DMS53 treated with DMSO at 0.1 percent for 48 hours (cell line): ENCODE measurements at regions not wholly inside any gene's neighbourhood (a gene's known extent, or its start where the extent isn't known, plus 50 kb on each side); places are given as distances from the start of the nearest gene placed in this dataset.
"Not testable (repeated sequence)": the region's sequence is repeated elsewhere in the genome, so short reads cannot be mapped to it uniquely, and the experiment has no call there.

Experiments used
- DNase-seq: peaks from one replicate; lab custom pipeline; 2025; ENCODE audit not compliant: unreplicated experiment; lab: John Stamatoyannopoulos, UW

DNA sequence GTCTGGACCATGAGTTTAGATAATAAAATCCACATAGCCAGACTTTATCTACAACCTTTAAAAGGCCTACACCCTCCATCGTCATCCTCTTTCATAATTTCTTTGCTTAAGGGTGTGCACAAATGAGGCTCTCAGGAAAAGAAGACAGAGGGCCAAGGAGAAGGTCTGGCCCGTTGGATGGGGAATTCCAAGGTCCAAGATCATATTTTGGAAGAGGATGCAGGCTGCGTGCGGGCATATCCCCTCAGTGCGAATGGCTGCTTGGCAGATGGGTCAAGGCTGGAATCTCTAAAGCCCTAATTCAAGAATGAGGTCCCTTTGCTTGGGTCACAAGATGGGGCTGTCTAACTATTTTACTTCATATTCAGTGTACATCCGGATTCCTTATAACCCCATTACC, 782.2 kb upstream of the NCAM2 start:
- DNase-seq: no peak

- DNase-seq: no peak
These were observed 777.6 kb upstream of the NCAM2 start for GRCh38 chr21:20220586-20220985.

DNA sequence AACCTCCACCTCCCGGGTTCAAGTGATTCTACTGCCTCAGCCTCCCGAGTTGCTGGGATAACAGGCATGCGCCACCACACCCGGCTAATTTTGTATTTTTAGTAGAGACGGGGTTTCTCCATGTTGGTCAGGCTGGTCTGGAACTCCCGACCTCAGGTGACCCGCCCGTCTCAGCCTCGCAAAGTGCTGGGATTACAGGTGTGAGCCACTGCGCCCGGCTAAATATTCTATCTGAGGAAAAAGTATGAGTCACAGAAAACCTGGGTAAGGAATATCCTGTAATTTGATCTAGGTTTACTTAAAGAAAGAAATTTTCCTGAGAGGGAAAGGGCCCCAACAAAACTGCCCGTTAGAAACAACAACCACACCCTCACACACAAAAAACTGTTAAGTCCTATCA, 776.2 kb upstream of the NCAM2 start:
- DNase-seq: not testable (repeated sequence)

- DNase-seq: not testable (repeated sequence)
These were observed 761.6 kb upstream of the NCAM2 start for GRCh38 chr21:20236649-20237048.

DNA sequence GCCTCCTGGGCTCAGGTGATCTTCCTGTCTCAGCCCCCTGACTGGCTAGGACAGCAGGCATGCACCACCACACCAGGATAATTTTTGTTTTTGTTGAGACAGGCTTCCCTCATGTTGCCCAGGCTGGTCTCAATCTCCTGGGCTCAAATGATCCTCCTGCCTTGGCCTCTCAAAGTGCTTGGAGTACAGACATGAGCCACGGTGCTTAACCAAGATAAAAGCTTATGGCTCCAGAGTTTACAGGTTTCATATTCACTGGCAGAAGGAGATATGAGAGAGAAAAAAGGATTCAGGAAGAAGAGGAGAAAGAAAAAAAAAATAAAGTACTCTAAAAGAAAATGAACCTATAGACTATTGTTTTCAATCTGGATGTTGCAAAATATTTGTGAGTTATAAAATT, 748.8 kb upstream of the NCAM2 start:
- DNase-seq: no peak

GRCh38 chr21:20250337-20250736, 747.9 kb upstream of the NCAM2 start:
- DNase-seq: no peak

DNA sequence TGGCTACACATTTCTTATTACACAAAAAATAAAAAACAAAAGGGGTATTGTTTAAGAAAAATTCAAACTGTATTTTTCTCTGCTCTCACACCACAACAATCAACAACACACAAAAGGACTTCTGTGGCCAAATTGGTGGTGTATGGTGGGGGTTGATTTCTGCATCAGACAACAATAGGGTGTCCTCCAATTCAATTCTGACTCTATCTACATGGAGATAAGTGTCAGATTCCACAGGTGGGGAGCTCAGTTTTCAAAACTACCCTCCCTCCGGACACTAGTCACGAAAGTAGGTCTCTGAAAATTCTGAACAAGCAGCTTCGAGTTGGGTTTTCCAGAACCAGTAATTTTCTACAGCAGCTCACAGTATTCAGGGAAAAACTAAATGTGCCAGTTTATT, 744.9 kb upstream of the NCAM2 start:
- no peak for DNase-seq

- no peak for DNase-seq
These were observed 743.2 kb upstream of the NCAM2 start for GRCh38 chr21:20254964-20255363.

- DNase-seq: no peak
These were observed 741.0 kb upstream of the NCAM2 start for GRCh38 chr21:20257052-20257740.

GRCh38 chr21:20258542-20258941, 739.7 kb upstream of the NCAM2 start:
- no peak for DNase-seq

DNA sequence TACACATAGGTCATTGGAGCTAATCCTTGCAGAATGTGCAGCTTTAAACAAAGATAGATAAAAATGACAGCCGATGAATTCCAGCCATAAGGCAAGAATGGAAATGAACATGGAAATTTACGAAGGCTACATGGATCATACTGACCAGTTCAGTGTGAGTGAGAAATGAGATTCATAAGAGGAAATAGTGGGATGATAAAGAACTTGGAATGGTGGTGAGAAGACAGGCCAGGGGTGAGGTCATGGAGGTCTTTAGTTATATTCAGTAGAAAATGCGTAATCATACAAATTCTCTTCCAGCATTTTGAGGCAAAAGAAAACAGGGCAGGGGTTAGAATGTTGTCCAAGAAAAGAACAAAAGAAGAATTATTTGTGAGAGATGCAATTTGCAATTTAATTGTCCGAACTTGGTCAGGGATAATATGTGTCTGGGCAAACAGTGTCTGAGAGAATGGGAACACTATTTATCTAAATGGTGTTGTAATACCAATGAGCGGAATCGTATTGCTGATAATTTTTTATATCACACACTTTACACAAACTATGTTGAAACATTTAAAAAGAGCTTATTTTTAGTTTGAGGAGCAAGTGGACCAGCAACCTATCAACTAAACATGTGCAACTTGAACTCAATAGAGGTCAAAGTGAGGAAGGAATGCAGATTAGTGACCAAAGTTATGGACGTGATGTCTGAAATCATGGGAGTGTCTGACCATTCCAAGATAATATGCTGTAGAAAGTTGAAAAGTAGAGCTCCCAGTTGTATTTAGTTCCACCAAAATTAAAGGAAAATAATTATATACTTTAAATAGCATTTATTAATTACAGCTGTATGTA, 739.0 kb upstream of the NCAM2 start:
- DNase-seq: no peak

GRCh38 chr21:20260124-20260523, 738.1 kb upstream of the NCAM2 start:
- DNase-seq: no peak

- no peak for DNase-seq
These were observed 736.8 kb upstream of the NCAM2 start for GRCh38 chr21:20261364-20261763.

DNA sequence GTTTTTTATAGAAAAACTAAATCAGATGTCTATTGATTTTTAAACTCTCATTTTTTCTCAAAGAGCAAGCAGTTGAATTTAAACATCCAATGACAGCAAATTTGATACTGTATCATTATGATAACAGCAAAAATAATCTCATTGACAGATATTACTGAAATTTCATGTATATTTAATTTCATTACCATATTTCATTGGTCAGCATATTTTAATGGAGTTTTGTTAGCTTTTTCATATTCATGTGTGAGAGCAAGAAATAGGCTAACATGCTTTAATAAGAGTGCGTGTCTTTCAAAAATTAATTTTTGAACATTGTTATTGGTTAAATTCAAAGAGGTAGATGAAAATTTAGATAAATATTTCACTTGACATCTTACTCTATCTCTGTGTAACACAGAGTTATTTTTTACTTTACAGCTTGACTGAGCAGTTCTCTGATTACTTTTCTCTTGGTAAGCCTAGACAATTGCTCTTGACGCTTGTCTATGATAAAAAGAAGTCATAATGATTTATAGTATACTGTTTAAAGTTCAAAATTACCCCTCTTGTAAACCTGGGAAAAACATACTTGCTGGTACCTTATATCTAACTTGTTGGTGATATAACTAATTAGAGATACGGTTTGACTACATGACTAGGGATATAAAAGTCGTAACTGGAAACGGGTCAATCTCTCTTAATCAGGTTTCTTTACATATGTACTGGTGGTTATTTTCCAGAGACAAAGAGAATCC, 732.3 kb upstream of the NCAM2 start:
- no peak for DNase-seq

GRCh38 chr21:20266441-20266710, 731.8 kb upstream of the NCAM2 start:
- DNase-seq: no peak

DNA sequence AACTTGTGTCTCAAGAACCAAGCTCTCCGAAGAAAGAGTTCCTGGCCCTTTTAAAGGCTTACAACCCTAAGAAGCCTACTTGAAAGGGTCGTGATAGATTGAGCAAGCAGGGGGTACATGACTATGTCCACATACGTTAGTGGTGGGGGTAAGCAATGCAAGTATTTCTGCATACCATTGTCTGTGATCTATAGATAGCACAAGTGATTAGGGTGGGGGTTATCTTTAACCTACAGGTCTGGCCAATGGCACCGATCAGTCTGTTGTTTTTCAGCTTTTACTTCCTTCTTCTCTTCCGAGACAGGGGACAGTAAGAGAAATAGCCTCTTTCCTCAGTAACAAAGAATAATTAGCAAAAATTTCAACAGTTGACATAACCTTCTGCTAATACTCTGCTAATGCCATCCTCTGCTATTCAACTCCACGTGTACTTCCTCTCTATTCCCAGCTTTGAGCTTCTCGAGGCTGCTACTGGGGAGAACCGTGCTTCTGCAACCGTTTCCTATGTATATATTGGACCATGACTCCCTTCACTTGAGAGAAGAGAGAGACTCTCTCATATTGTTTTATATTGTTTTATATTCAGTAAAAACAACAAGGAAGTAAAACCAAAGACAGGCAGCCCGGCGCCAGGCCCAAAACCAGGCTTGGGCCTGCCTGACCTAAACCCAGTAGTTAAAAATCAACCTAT, 727.7 kb upstream of the NCAM2 start:
- DNase-seq: no peak

GRCh38 chr21:20272791-20273362, 725.3 kb upstream of the NCAM2 start:
- DNase-seq: no peak

GRCh38 chr21:20276377-20276776, 721.8 kb upstream of the NCAM2 start:
- DNase-seq: no peak

- DNase-seq: no peak
These were observed 721.3 kb upstream of the NCAM2 start for GRCh38 chr21:20276954-20277353.

DNA sequence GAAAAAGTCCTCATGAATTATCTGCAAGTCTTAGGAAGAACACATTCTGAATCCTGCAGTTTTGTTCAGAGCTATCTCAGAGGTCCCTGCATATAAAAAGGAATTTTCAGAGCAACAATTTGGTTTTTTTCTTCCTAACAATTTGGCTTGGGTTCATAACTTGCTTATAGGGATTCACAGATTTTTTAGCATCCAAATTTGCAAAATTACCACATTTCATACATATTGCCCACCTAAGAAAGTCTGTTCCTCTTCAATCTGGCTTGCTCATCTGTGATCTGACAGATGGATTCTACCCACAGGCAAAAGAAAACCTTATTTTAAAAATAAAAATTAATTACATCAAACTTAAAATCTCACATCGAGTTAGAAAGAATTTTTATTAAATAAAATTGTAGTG, 714.4 kb upstream of the NCAM2 start:
- DNase-seq: no peak

DNA sequence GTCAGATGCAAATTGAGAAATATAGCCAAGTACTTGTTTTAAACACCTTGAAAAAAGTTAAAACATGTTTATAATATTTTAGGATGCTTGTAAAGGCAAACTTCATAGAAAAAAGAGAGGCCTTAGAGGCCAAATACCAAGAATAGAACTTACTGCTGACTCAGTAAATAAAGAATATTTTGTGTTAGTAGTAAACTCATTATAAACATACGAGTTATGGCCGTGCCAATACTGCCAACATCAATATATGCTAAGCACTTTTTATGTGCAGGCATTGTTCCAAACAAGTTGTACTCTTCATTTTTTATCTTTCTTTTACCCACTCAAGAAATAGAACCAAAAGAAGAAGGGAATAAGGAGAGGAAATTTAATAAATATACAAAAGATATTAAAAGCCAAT, 705.9 kb upstream of the NCAM2 start:
- no peak for DNase-seq
